Loucy (cell line): ENCODE measurements at regions not wholly inside any gene's neighbourhood (a gene's known extent, or its start where the extent isn't known, plus 50 kb on each side); places are given as distances from the start of the nearest gene placed in this dataset.

Experiments
- CTCF ChIP-seq: fragments of 200-600 bp; sonication (generic); conservative IDR thresholded peaks from 2 replicates; pipeline ENCODE4 v1.5.1; 2014; ENCODE audit warnings: mild to moderate bottlenecking, antibody characterized with exemption, low read length
- EZH2phosphoT487 ChIP-seq: fragments of 200-600 bp; IDR thresholded peaks from 2 replicates; pipeline ENCODE4 v1.6.1; 2018; ENCODE audit warnings: antibody characterized with exemption, mild to moderate bottlenecking, moderate library complexity, borderline replicate concordance

DNA sequence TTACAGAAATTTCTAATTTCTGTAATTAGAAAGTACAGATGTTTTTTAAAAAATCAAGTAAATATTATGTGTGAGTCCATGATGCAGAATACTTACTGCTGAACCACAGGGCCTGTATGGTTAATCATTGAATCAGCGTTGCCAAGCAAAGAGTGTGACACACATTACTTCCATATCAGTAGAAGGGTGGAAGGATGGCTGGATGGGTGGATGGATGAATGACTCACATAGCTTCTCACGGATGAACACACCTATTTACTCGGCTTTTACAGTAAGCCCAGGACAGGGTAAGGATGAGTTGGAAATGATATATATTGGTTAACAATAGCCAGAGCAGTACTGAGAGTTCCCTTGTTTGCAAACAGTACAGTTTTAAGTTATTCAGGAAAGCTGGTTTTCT, 495.9 kb upstream of the RBFOX1 start:
- TF ChIP-seq CTCF (no peak), EZH2phosphoT487 (no peak)
